AG04449 (cell line): ENCODE measurements at regions not wholly inside any gene's neighbourhood (a gene's known extent, or its start where the extent isn't known, plus 50 kb on each side); places are given as distances from the start of the nearest gene placed in this dataset.
A peak's percentile ranks its signal among the peaks of the same experiment; 100 is the strongest.
"Not testable (repeated sequence)": the region's sequence is repeated elsewhere in the genome, so short reads cannot be mapped to it uniquely, and the experiment has no call there.

Experiments
- CTCF ChIA-PET: fragments of 350-600 bp; formaldehyde crosslinking; extraction: SDS; loops from one replicate; lab custom pipeline; 2021; ENCODE audit warnings: antibody characterized with exemption; lab: Yijun Ruan, JAX
- POLR2A ChIA-PET: fragments of 400-600, 350-600 bp; formaldehyde crosslinking; extraction: SDS; loops from one replicate; lab custom pipeline; 2020; ENCODE audit warnings: antibody characterized with exemption, inconsistent platforms; lab: Yijun Ruan, JAX
- DNase-seq: peaks from one replicate; pipeline ENCODE4 v3.0.0-alpha.2; 2010; ENCODE audit warnings: low read depth, low spot score
- H3K4me3 ChIP-seq: 2 replicates; pipeline ENCODE4 v1.5.1; 2011; ENCODE audit warnings: low read depth, mild to moderate bottlenecking, control low read depth, low read length
- CTCF ChIP-seq: IDR thresholded peaks from one replicate; pipeline ENCODE4 v1.5.1; 2011; ENCODE audit warnings: mild to moderate bottlenecking, moderate library complexity, low read length, control low read depth, inconsistent platforms; ENCODE audit not compliant: insufficient read depth; ENCODE audit errors: missing control alignments

- H3K4me3 ChIP-seq = no peak overlapping the region
- POLR2A ChIA-PET = no interaction called here
- DNase-seq = no peak
- no peak for TF ChIP-seq CTCF
- CTCF ChIA-PET = no interaction called here
Observed at GRCh38 chr7:84921154-84921553, 265.7 kb downstream of the SEMA3D start.

GRCh38 chr7:84916973-84917372 lies 269.9 kb downstream of the SEMA3D start:
- DNase-seq, POLR2A ChIA-PET, H3K4me3 ChIP-seq, CTCF ChIA-PET: not testable (repeated sequence)

- ChIA-PET POLR2A (no interaction called here), CTCF (no interaction called here)
- DNase-seq = no peak
- no peak for TF ChIP-seq CTCF
- no peak overlapping the region for H3K4me3 ChIP-seq
Observed at GRCh38 chr7:84916161-84916560, 270.7 kb downstream of the SEMA3D start.

GRCh38 chr7:84914598-84914997 lies 272.3 kb downstream of the SEMA3D start:
- ChIA-PET CTCF (no interaction called here), POLR2A (no interaction called here)
- TF ChIP-seq CTCF = no peak
- no peak for DNase-seq
- no peak overlapping the region for H3K4me3 ChIP-seq

- no peak for TF ChIP-seq CTCF
- H3K4me3 ChIP-seq = no peak overlapping the region
- peak; percentile 9 for DNase-seq
- POLR2A ChIA-PET = no interaction called here
- CTCF ChIA-PET = no interaction called here
Observed at GRCh38 chr7:84913731-84914130, 273.1 kb downstream of the SEMA3D start.

- no peak overlapping the region for H3K4me3 ChIP-seq
- ChIA-PET CTCF (no interaction called here), POLR2A (no interaction called here)
- TF ChIP-seq CTCF = no peak
- DNase-seq = no peak
Observed at GRCh38 chr7:84912993-84913635, 273.7 kb downstream of the SEMA3D start.

GRCh38 chr7:84912537-84912936 lies 274.3 kb downstream of the SEMA3D start:
- DNase-seq = no peak
- CTCF ChIA-PET = no interaction called here
- POLR2A ChIA-PET = no interaction called here
- no peak overlapping the region for H3K4me3 ChIP-seq
- TF ChIP-seq CTCF = no peak
